ENCODE measurements at regions not wholly inside any gene's neighbourhood (a gene's known extent, or its start where the extent isn't known, plus 50 kb on each side); places are given as distances from the start of the nearest gene placed in this dataset.

- TF ChIP-seq CTCF (IDR thresholded peaks at IDR 0.05; ENCODE audit: insufficient read depth, low read depth, low read length): no peak
- no peak for TF ChIP-seq EZH2 (IDR thresholded peaks at IDR 0.05; ENCODE audit: insufficient read depth, low read length)
These were observed 274.8 kb upstream of the BTBD3 start for GRCh38 chr20:11642866-11643265.
